ENCODE measurements at regions not wholly inside any gene's neighbourhood (a gene's known extent, or its start where the extent isn't known, plus 50 kb on each side); places are given as distances from the start of the nearest gene placed in this dataset.
"Not testable (repeated sequence)": the region's sequence is repeated elsewhere in the genome, so short reads cannot be mapped to it uniquely, and the experiment has no call there.

GRCh38 chr4:123682931-123683330 is 286.3 kb downstream of the SPRY1 start:
- no peak for DNase-seq

DNA sequence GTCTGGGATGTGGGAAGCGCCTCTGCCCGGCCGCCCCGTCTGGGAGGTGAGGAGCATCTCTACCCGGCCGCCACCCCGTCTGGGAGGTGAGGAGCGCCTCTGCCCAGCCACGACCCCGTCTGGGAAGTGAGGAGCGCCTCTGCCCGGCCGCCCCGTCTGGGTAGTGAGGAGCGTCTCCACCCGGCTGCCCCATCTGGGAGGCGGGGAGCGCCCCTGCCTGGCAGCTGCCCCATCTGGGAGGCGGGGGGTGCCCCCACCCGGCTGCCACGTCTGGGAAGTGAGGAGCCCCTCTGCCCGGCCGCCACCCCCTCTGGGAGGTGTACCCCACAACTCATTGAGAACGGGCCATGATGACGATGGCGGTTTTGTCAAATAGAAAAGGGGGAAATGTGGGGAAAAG is 288.3 kb downstream of the SPRY1 start:
- not testable (repeated sequence) for DNase-seq

GRCh38 chr4:123695531-123695930 is 298.9 kb downstream of the SPRY1 start:
- not testable (repeated sequence) for DNase-seq

- DNase-seq: no peak
These were observed 300.1 kb downstream of the SPRY1 start for GRCh38 chr4:123696687-123697086.

- no peak for DNase-seq
These were observed 302.0 kb downstream of the SPRY1 start for GRCh38 chr4:123698556-123698955.

DNA sequence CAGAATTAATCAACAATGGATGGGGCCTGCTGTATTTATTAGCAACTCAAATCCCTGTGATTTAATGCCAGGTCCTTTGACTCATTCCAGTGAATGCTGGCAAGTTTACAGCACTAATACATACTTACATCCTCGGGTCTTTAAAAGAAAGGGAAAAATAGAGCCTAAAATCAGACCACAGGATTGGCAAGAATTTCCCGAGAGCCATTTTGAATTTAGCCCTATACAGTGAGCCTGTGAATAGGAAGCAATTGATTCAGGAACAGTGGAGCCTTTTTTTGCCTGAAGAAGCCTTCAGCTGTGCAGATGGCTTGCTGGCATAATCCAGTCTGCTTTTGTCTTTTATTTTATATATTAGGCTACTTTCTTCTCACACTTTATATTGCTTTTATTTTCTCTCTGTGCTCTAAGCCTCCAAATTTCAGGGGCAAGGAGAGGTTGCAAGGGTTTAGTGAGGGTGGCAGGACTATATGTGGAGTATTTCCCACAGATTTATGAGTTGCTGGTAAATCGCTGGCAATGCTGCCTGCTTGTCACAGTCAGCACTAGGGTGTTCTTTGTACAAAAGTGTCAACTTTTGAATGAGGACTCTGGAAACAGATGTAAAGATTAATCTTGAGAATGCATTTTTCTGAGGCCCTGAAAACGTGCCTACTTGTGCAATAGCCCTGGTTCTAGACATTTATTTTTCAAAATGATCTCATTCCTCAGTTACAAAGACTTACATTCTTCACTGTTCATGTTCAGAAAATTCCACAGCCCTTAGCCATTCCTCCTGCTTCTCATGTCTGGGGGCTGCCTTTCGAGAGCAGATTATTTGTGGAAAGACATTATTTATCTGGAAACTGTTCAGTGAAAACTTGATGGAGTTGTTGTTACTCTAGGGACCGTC is 303.5 kb downstream of the SPRY1 start:
- DNase-seq: no peak

DNA sequence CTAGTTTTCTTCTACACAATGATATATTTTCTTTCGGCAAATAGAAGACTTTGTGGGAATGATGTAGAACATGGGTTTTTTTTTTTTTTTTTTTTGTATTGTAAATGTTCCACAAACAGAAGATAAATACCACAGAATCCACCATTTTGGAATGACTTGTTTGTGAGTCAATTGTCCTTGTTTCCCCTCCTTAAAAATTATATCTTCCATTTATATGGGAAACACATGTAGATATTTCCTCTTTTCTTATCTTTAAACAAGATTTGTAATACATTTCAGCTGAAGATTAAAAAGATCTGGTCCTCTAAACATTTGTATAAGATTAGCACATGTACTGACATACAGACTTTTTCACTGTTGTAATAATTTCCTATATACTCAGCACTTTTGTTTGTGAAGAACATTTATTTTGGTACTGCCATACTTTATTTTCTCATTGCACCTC is 304.6 kb downstream of the SPRY1 start:
- DNase-seq: no peak

GRCh38 chr4:123705419-123705818 is 308.8 kb downstream of the SPRY1 start:
- no peak for DNase-seq

DNA sequence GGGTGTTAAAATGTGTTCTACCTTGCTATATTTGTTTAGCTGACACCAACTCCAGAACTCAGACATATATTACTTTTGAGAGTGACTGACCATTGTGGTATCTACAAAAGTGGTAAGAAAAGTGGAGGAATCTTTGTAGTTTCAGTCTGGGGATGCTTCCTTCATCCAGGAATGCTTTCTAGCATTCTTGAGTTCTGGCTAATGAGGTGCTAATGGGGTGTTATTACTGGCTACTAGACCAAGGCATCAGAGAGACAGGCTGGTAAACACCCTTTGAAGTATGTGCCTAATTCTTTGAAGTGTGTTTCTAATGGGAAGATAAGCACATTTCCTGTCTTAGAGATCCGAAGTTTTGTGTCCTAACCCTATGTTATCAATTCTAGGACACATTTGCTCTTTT is 310.4 kb downstream of the SPRY1 start:
- DNase-seq: no peak

GRCh38 chr4:123708902-123709301 is 312.3 kb downstream of the SPRY1 start:
- DNase-seq: no peak

DNA sequence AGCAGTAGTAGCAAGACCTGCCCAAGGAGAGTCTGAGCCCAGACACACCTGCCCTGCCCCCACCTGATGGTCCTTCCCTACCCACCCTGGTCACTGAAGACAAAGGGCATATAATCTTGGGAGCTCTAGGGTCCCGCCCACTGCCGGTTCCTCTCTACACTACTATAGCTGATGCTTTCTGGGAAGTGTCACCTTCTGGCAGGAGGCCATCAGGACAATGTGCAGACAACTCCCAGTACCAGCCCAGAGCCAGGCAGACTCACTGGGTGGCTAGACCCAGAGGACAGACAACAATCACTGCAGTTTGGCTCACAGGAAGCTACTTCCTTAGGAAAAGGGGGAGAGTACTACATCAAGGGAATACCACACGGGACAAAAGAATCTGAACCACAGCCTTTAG is 312.7 kb downstream of the SPRY1 start:
- DNase-seq: no peak

DNA sequence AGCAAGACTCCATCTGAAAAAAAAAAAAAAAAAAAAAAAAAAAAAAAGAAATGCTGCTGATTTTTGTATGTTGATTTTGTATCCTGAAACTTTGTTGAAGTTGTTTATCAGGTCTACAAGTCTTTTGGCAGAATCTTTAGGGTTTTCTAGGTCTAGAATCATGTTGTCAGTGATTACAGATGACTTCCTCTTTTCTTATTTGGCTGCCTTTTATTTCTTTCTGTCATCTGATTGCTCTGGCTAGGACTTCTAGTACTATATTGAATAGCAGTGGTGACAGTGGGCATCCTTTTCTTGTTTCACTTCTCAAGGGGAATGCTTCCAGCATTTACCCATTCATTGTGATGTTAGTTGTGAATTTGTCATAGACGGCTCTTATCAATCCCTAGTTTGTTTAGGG is 334.4 kb downstream of the SPRY1 start:
- no peak for DNase-seq

DNA sequence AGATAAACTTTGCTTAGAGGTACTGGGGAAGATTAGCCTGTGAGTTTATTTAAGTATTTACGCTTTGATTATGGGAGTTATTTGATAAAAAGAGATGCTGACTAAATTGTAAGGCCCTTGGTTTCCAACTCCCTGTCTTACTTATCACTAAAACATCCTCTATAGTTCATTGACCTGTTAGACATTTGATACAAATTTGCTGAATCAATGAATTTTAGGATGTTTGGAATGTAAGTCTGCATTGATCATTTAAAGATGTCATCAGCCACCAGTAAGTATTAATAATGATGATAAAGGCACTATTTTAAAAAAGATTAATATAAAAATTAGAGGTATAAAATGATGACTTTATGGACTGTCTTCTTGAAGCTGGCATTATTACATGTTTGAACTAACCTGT is 340.6 kb downstream of the SPRY1 start:
- DNase-seq: no peak

DNA sequence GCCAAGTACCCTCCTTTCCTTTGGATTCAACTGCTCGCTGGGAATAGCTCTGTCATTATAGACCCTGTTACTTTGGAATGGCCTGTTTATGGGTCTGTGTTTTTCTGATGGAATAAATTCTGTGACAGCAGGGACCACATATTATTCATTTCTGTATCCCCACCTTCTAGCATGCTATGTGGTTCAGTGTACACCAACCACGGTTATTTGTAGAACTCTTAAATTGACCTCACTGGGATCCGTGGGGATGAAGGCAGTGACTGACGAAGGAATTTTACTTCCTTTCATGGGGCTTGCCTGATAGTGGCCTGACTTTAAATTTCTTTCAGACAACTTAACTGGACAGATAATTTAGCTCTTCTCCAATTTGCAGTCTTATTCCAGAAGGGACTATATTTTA is 343.2 kb downstream of the SPRY1 start:
- DNase-seq: no peak

- no peak for DNase-seq
These were observed 343.6 kb downstream of the SPRY1 start for GRCh38 chr4:123740236-123740635.

DNA sequence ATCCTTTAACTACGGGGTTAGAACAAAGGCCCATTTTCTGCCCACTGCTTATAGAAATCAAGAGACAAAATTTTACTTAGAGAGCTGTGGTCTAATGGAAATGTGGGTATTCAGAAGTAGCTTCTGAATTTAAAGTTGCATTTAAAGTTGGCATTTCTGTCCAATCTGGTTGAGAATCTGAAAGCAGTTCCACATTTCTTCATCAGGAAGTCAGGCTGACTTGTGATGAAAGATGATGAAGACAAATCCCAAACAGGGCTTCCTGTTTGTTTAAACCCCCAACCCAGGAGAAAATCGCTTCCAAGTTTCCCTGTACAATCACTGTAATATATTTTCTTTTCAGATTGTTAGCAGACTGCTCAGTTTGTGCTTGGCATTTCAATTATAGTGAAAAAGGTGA is 345.3 kb downstream of the SPRY1 start:
- no peak for DNase-seq

GRCh38 chr4:123743848-123744247 is 347.3 kb downstream of the SPRY1 start:
- no peak for DNase-seq

DNA sequence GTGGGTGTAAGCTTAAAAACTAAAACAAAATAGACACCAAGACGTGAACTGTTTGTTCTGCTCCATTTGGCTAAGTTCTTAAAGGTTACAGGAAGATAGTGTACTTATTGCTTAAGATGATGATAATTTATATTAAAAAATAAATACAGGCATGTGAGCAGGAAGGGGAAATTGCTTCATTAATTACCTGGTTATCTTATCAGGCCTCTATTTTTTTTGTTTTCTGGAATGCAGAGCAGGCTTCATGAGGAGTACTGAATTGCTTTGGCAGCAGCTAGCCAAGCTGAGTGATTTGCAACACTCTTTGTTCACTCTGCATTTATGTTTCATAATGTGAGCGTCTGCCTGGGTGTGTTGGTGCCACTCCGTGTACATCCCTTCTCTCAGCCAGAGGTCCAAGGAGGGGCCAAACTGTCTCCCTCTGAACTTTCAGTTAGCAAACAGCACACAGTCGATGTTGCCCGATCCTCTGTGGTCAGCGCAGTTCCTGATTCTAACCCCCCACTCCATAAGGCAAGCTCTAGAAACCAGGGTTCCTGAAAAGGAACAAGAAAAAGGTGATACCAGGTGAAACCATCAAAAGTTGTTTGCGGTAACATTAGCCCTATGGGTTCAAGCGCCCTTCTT is 348.2 kb downstream of the SPRY1 start:
- DNase-seq: no peak

DNA sequence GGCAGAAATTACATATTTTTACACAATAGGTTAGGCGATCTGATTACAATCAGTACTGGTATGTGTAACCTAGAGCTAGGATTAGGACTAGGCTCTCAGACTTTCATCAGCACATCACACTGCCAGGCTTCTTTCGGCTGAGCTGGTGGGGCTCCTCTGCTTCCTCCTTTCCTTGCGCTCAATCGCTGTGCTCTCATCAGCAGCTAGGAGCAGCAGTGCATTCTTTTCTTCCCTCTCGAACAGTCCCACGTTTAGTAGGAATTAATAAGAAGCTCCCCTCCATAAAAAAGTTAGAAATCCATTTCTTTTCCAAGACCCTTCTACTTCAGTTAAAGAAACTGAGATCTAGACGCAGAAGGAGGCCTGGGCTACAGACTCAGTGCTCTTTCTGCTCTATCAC is 350.4 kb downstream of the SPRY1 start:
- no peak for DNase-seq

- no peak for DNase-seq
These were observed 352.2 kb downstream of the SPRY1 start for GRCh38 chr4:123748806-123749205.

DNA sequence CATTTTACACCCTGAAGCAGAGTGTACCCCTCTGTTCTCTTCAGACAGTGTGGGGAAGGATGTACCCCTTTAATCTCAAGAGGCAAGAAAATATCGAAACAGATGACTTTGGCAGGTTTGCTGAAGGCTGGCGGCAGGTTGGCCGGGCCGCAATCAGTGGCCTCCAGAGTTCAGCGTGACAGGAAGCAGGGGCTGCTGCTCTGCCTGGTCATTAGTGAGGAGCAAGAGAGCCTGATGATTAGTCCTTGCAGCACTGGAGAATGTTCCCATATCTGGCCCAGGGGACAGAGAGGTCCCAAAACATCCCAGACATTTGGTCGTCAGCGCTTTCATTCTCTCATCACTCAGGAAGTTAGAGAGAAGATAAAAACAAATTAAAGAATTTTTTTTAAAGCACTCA is 352.8 kb downstream of the SPRY1 start:
- DNase-seq: no peak

DNA sequence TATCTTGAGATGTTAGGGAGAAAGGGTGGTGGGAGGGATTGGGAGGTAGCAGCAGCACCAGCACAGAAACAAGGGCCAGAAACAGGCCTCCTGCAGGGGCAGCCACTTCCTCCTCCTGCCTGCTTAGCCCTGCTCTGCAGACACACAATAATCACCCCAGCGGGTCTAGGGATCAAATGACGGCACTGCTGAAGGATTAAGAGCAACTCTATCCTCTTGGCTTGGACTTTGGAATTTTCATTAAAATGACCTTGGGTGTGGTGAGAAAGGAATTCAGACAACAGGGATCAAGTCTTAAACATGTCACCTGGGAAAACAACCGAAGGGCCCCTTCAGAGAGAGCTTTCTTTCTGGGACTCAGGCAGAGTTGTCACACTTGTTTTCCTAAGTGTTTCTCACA is 353.4 kb downstream of the SPRY1 start:
- no peak for DNase-seq

DNA sequence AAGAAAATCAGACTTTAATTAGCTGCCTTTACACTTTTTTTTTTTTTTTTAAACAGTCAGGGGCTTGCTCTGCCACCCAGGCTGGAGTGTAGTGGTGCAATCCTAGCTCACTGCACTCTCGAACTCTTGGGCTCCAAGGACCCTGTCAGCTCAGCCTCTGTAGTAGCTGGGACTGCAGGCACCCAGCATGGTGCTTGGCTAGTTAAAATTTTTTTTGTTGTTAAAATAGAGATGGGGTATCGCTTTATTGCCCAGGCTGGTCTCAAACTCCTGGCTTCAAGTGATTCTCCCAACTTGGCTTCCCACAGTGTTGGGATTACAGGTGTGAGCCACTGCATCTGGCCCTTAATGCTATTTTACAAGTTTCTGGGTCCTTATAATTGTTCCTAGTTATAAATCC is 359.1 kb downstream of the SPRY1 start:
- DNase-seq: no peak

GRCh38 chr4:123767806-123768205 is 371.2 kb downstream of the SPRY1 start:
- no peak for DNase-seq

DNA sequence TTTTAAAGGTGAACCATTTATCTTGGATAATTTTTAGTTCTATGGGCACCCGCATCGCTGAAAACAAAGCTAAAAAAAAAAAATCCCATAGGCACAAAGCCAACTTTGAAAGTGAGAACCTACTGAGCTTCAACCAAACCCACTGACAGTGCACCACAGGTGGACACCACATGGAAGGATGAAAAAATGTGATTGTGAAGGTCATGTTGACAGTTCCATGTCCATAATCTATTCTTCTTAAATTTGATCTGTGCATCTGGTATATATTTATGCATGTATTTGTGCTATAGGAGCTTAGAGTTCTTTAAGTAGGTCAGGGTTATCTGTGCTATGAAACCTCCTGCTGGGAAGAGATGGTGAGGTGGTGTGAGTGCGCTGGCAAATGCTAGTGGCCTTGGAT is 374.3 kb downstream of the SPRY1 start:
- no peak for DNase-seq
